Activated T-helper 1 cell treated with anti-CD3 and anti-CD28 coated beads, Interleukin-2, amount 50 U/mL, for 16 hours (primary cell): ENCODE measurements at regions not wholly inside any gene's neighbourhood (a gene's known extent, or its start where the extent isn't known, plus 50 kb on each side); places are given as distances from the start of the nearest gene placed in this dataset.
"Not testable (repeated sequence)": the region's sequence is repeated elsewhere in the genome, so short reads cannot be mapped to it uniquely, and the experiment has no call there.

Source experiments
- DNase-seq, 2 donors: peaks; one replicate each; pipeline ENCODE4 v3.0.0-alpha.2; 2020; ENCODE audit warnings: low read depth in 1 of 2, low spot score in 1 of 2

GRCh38 chr21:13935396-13936032 is 275.2 kb downstream of the LIPI start:
- not testable (repeated sequence) for DNase-seq

GRCh38 chr21:13934887-13935342 is 275.8 kb downstream of the LIPI start:
- DNase-seq: not testable (repeated sequence)

- DNase-seq: not testable (repeated sequence)
Observed at GRCh38 chr21:13923175-13923574, 287.6 kb downstream of the LIPI start.

GRCh38 chr21:13921455-13921854 is 289.3 kb downstream of the LIPI start:
- DNase-seq: not testable (repeated sequence)

GRCh38 chr21:13907385-13907784 is 297.8 kb downstream of the POTED start:
- DNase-seq: not testable (repeated sequence)

GRCh38 chr21:13896596-13897247 is 287.1 kb downstream of the POTED start:
- DNase-seq: not testable (repeated sequence)

GRCh38 chr21:13893617-13894016 is 284.0 kb downstream of the POTED start:
- not testable (repeated sequence) for DNase-seq

GRCh38 chr21:13893025-13893424 is 283.4 kb downstream of the POTED start:
- not testable (repeated sequence) for DNase-seq

GRCh38 chr21:13892146-13892751 is 282.7 kb downstream of the POTED start:
- DNase-seq: not testable (repeated sequence)

GRCh38 chr21:13889176-13889575 is 279.6 kb downstream of the POTED start:
- not testable (repeated sequence) for DNase-seq

GRCh38 chr21:13883641-13884395 is 274.2 kb downstream of the POTED start:
- not testable (repeated sequence) for DNase-seq

- not testable (repeated sequence) for DNase-seq
Observed at GRCh38 chr21:13877503-13877902, 267.9 kb downstream of the POTED start.

- DNase-seq: not testable (repeated sequence)
Observed at GRCh38 chr21:13876999-13877398, 267.4 kb downstream of the POTED start.

- DNase-seq: not testable (repeated sequence)
Observed at GRCh38 chr21:13874001-13874400, 264.4 kb downstream of the POTED start.

GRCh38 chr21:13854638-13855037 is 245.1 kb downstream of the POTED start:
- no peak for DNase-seq

GRCh38 chr21:13850808-13851207 is 241.2 kb downstream of the POTED start:
- DNase-seq: not testable (repeated sequence)

- DNase-seq: not testable (repeated sequence)
Observed at GRCh38 chr21:13849489-13849888, 239.9 kb downstream of the POTED start.

GRCh38 chr21:13846718-13847117 is 237.1 kb downstream of the POTED start:
- DNase-seq: not testable (repeated sequence)

- DNase-seq: not testable (repeated sequence)
Observed at GRCh38 chr21:13844574-13844973, 235.0 kb downstream of the POTED start.

- not testable (repeated sequence) for DNase-seq
Observed at GRCh38 chr21:13843081-13843480, 233.5 kb downstream of the POTED start.

- DNase-seq: not testable (repeated sequence)
Observed at GRCh38 chr21:13827666-13828065, 218.1 kb downstream of the POTED start.
